Amygdala (tissue), 56 donors: ENCODE measurements at regions not wholly inside any gene's neighbourhood (a gene's known extent, or its start where the extent isn't known, plus 50 kb on each side); places are given as distances from the start of the nearest gene placed in this dataset.
A peak's percentile ranks its signal among the peaks of the same experiment; 100 is the strongest.

Experiments
- DNase-seq, 56 donors: peaks; one replicate each; lab custom pipeline; 2025; lab: John Stamatoyannopoulos, UW

DNA sequence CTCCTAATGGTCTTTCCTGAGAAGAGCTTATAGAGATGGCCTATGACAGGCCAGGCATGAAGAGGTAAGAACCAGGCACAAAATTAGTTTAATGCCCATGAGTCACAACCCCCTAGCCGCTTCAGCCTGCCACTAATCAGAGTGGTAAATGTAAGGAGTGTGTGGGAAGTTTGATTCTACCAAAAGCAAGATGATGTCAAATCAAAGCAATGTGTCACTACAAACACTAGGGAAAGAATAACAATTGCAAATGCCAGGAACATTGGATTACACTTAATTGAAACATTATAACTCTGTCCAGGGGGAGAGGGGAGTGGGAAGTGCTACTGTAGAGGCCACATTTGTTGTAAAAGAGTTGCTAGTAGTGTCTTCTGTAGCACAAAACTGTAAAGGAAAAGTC, 596.6 kb upstream of the AGTR1 start:
- no peak for DNase-seq

- DNase-seq: no peak
Observed at GRCh38 chr3:148102156-148102555, 595.5 kb upstream of the AGTR1 start.

- DNase-seq: no peak
Observed at GRCh38 chr3:148106062-148106461, 591.6 kb upstream of the AGTR1 start.

- DNase-seq: no peak
Observed at GRCh38 chr3:148126956-148127355, 570.7 kb upstream of the AGTR1 start.

- no peak for DNase-seq
Observed at GRCh38 chr3:148128136-148128535, 569.6 kb upstream of the AGTR1 start.

- DNase-seq: no peak
Observed at GRCh38 chr3:148131990-148132638, 565.6 kb upstream of the AGTR1 start.

DNA sequence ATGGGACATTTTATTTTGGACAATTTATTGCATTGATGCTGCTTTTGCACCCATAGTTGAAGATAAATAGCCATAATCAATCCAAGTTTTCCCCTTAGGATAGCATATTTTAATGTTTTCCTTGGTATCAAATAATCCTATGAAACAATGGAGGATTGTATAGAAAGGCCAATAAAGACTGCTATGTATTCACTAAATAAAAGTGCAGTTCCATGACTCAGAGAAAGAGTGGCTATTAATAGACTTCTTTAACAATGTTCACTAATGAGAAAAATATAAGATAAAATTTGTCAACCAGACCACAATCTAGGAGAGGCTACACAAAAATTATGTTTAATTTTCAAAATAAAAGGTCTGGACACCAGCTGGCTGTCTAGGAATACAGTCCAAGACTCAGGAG, 560.9 kb upstream of the AGTR1 start:
- no peak for DNase-seq

- DNase-seq: no peak
Observed at GRCh38 chr3:148146241-148146640, 551.5 kb upstream of the AGTR1 start.

DNA sequence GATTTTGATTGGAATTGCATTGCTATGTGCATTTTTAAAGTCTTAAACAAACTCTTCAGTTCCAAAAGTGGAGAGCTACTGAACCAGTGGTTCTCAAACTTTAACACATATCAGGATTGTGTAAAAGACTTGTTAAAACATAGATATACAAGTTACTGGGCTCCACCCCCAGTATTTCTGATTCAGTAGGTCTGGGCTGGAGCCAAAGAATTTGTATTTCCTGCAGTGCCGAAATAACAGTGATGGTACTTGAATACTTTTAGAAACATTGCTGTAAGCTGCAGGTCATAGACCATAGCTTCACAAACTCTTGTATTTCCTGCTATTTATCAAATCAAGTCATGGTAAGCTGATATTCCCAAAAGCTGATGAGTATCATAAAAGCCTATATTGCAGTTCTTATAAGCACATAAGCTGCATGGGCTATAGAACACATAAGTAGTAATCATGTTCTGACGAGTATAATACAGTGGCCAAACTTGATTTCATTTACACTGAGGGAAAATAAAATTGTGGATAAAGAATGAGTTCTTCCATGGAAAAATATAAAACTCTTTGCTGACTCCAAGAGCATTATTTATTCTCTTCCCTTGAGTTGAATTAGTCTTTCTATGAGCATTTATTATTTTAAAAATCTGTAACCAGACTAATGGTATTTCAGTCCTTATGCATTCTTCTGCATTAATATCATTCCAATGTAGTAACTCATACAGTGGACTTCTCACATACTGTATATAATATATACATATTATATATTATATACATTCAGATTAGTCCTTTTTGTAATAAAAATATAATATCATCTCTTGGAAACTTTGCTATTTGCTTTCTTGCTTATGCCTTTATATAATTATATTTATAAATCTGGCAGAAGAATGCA, 550.5 kb upstream of the AGTR1 start:
- DNase-seq: no peak

DNA sequence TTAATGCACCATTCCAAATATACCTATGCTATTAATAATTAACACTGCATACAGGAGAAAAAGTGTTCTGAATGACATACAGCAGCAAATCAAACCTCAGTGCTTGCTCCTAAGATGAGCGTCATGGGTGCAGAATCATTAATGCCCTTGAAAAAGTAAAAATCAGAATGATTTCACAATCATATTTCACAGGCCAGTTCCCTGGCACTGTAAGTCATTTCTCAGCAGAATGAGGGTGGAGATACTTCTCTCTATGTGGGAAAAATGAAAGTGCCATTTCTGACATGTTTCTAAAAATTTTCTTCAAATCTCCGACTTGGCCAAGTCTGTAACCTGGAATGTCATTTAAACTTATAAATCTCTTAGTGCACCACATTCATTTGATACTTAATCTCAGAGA, 549.8 kb upstream of the AGTR1 start:
- DNase-seq: no peak

DNA sequence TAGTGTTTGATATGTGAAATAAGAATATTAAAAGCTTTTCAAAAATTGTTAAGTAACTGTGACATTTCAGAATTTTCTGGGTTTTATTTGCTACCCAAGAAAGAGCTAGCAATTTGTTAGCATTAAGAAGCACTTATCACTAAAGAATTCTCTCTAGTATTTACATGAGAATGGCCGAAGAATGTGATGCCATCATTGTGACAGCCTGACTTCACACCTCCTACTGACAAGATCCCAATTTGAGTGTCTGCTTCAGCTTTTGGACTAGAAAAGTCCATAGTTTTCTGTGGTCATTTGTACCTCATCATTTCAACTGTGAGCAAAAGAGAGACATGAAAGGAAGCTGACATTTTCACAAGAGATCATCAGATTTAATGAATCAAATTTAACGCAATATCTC, 548.1 kb upstream of the AGTR1 start:
- no peak for DNase-seq

GRCh38 chr3:148150141-148150540, 547.6 kb upstream of the AGTR1 start:
- DNase-seq: no peak

- DNase-seq: peak in 18 of 56 donors; percentile 4 to 42 (median 14)
Observed at GRCh38 chr3:148158210-148158609, 539.5 kb upstream of the AGTR1 start.

DNA sequence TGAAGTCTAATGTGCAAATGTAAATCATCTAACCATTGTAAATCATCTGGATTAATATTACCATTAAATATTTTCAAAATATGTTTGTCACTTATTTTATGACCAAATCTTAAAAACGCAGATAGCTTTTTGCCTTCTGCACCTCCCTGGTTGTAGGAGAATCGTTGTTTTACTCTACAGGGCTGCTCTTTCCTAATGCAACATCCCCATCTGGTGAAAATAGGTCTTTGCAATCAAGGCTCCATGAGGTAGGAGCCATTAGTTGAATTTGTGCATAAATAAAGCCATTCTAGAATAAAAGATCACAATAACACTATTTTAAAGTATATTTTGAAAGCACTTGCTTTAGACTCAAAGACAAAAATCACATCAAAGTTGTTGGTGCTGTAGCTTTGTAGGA, 535.6 kb upstream of the AGTR1 start:
- DNase-seq: no peak

DNA sequence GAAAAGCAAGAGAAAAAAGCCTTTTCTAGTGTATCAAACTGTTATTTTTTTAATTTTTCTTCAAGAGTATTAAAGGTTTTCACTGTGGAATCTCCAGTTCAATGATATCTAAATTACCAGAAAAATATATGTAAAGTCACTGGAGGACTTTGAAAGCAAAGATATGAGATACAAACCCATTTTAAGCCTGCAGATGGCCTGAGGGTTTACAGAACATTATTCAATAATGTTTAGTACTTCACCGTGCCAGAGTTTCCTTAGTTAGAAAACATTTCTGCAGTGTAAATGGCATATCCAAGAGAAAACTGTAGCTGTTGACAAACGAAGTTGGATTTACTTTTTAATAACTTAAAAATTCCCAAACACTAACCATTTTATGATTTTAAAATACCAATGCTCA, 529.4 kb upstream of the AGTR1 start:
- no peak for DNase-seq

DNA sequence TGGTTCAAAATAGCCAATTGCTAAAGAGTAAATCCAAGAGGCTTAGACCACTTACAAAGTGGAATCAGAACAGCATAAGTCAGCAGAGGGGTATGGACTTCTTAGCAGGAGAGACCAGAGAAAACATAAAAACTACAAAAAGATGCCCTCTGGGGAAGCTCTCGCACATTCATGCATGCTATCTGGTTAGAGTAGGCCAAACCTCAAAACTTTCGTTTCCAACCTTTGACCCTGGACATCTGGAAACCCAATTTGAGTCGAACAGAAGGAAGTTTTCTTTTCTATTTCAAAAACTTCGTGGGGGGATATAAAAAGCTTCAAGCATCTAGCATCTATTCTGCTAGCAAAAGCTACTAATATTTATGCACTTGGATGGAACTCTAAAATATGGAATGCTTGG, 523.9 kb upstream of the AGTR1 start:
- no peak for DNase-seq

GRCh38 chr3:148175214-148175613, 522.5 kb upstream of the AGTR1 start:
- no peak for DNase-seq

DNA sequence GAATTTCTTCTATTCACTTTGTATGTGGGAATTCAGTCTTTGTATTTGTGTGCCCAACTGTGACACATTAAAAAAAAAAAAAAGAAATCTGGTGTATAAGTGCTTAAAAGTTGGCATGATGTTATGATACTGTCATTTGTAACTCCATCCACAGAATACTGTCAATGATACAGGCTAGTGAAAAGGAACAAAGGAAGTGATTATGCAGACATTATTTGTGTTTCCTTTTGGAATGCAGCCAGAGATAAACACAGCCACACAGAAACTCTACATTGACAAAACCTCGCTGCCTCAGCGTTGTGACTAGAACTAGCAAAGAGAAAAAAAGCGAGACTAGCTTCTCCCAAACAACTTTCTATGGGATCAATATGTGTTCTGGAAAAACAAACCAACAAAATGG, 519.2 kb upstream of the AGTR1 start:
- peak in 4 of 56 donors; percentile 2 to 44 (median 24) for DNase-seq

- no peak for DNase-seq
Observed at GRCh38 chr3:148184798-148185197, 512.9 kb upstream of the AGTR1 start.

DNA sequence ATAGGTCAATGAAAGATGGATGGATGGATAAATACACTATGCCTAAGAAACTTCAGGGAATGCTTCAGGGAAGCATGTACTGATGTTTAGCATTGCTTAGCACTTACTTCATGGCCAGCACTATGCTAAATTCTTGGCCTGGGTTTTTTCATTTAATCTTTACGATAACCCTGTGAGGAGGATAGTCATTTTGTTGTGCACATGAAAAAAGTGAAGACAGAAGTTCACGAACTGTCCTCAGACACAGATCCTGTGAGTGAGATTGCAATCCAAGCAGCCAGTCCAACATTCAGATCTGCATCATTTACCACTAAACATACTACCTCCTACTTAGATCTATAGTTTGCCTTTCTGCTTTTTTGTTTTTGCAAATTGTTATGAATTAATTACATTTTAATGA, 510.8 kb upstream of the AGTR1 start:
- DNase-seq: no peak

DNA sequence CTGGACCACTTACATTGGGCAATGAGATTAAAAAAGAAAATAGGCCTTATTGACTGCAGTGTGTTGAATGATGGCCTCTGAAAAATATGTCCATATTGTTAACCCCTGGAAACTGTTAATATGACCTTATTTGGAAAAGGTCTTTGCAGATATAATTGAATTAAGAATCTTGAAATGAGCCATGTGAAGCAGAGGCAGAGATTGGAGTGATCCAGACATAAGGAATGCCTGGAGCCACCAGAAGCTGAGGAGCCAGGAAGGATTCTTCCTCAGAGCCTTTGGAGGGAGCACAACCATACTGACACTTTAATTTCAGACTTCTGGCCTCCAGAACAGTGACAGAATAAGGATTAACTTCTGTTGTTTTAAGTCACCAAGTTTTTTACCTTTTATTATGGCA, 510.4 kb upstream of the AGTR1 start:
- no peak for DNase-seq

- DNase-seq: peak in 6 of 56 donors; percentile 1 to 38 (median 24)
Observed at GRCh38 chr3:148190441-148190990, 507.2 kb upstream of the AGTR1 start.
